ENCODE measurements at regions not wholly inside any gene's neighbourhood (a gene's known extent, or its start where the extent isn't known, plus 50 kb on each side); places are given as distances from the start of the nearest gene placed in this dataset.
A peak's percentile ranks its signal among the peaks of the same experiment; 100 is the strongest.

GRCh38 chr11:45554230-45554967 is 111.0 kb downstream of the CHST1 start:
- no peak for DNase-seq (ENCODE audit: low read depth, low spot score)

- DNase-seq (ENCODE audit: low read depth, low spot score): no peak
These were observed 112.0 kb downstream of the CHST1 start for GRCh38 chr11:45553383-45553936.

DNA sequence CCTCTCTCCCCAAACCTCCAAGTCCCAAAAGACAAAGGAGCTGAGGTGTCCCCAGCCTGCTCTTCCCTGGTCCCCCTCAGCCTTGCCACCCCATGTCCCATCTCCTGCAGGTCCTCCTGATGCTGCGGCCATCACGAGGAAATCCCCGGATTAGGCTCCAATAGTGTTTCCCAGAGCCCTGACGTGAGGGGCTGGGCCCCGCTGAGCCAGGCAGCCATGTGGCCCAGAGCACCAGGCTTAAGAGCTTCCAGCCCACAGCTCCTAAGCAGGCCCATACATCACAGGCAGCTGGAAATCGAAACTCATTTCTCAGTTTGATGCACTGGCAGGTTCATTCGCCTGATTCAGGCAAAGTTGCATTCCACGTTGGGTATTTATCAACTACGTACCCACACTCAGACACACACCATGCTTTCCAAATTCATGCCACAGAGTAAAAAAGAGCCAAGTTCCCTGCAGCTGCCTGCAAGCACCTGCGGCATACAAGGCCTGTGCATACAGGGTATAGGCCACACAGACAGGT is 114.2 kb downstream of the CHST1 start:
- no peak for DNase-seq (ENCODE audit: low read depth, low spot score)

GRCh38 chr11:45549257-45549656 is 116.2 kb downstream of the CHST1 start:
- DNase-seq (ENCODE audit: low read depth, low spot score): no peak

DNA sequence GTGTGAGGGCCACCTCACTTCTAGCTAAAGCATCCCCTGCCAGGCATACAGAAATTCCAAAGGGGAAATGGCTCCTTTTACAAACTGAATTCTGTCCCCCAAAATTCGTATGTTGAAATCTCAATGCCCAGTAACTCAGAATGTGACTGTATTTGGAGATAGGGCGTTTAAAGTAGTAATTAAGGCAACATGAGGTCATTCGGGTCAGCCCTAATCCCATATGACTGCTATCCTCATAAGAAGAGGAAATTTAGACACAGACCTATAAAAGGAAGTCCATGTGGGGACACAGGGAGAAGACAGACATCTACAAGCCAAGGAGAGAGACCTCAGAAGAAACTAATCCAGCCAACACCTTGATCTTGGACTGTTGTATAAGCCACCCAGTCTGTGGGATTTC is 119.1 kb downstream of the CHST1 start:
- no peak for DNase-seq (ENCODE audit: low read depth, low spot score)

GRCh38 chr11:45544826-45545225 is 120.6 kb downstream of the CHST1 start:
- no peak for DNase-seq (ENCODE audit: low read depth, low spot score)

GRCh38 chr11:45543808-45544422 is 121.5 kb downstream of the CHST1 start:
- DNase-seq (ENCODE audit: low read depth, low spot score): peak; percentile 41

DNA sequence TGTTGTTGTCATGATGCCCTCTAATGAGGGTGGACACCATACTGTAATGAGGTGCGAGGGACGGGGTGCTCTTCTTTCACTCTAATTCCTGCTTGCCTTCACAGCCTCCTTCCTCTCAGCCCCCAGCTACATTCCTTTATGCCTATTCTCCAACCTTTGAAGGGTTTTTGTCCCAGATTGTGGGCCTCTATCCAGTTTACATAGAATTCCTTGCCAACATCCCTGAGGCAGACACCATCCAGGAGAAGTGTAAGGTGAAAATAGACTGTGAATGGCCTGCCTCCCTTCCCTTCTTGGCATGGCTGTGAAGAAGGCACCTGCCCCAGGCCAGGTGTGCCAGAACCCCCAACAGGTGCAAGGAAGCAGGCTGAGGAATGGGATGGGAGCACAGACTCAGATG is 122.3 kb downstream of the CHST1 start:
- no peak for DNase-seq (ENCODE audit: low read depth, low spot score)

DNA sequence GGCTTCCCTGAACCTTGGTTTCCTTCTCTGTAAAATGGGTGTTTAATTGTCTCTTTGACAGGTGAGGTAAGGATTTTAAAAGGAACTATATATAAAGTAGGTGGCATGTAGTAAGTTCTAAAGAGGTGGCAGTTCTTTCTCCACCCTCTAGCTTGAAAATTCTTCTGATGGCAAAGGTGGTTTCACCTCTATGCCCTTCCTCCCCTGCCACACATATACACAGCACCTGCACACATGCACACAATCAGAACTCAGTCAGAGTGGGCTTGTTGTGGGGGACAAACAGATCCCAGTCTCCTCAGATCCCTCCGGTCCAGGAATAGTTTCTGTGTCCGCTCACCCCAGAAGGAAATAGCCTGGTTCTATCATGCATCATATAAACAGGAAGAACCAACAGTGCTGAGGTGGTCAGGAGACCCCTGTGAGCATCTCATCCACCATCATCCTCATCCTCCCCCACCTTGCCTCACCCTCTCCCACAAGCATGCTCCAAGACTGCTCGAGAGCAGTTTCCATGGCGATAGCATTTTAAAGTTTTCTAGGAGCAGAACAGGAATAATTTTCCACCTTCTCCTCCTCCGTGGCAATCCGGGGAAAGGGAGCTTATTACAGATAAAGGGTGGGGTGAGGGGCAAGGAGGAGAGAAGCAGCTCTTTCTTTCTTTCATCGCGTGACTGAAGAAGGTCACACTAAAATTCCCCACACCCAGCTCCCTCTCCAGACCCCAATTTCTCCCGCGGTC is 123.6 kb downstream of the CHST1 start:
- no peak for DNase-seq (ENCODE audit: low read depth, low spot score)

DNA sequence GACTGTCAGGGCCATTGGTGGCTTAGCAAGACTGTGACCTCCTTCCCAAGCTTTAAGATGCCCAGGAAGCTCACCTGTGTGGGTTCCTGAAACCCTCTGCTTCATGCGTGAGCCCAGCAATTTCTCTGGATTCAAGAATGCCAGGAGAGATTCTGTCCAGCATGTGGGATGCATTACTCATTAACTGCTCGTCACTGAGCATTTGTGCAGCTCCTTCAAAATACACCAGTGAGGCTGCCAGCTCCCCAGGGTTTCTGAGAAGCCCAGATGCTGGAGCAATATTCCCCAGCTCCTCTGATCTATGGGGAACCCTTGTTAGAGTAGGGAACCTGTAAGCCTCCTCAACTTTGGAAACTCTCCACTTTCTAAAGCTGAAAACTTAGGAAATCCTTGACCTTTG is 126.5 kb downstream of the CHST1 start:
- DNase-seq (ENCODE audit: low read depth, low spot score): no peak

GRCh38 chr11:45538363-45538762 is 127.1 kb downstream of the CHST1 start:
- DNase-seq (ENCODE audit: low read depth, low spot score): no peak

DNA sequence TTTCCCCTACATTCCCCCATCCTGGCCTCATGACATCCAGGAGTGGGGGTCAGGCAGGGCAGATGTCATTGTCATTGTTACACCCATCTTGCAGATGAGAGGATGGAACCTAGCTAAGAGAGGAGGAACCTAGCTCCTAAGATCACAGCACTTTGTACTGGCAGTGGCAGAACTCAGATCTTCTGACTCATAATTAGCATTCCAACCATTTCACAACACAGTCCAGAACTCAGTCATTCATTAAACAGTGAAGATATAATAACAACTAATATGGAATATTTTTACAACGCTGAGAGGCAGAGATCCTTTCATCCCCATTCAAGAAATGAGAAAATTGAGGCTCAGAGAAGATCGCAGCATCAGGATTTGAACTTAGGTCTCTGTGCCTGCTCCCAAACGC is 127.8 kb downstream of the CHST1 start:
- DNase-seq (ENCODE audit: low read depth, low spot score): no peak

- DNase-seq (ENCODE audit: low read depth, low spot score): no peak
These were observed 130.4 kb downstream of the CHST1 start for GRCh38 chr11:45535033-45535432.

- no peak for DNase-seq (ENCODE audit: low read depth, low spot score)
These were observed 131.3 kb downstream of the CHST1 start for GRCh38 chr11:45534132-45534531.

- DNase-seq (ENCODE audit: low read depth, low spot score): no peak
These were observed 132.9 kb downstream of the CHST1 start for GRCh38 chr11:45532546-45532945.

GRCh38 chr11:45530776-45531175 is 134.6 kb downstream of the CHST1 start:
- DNase-seq (ENCODE audit: low read depth, low spot score): no peak

DNA sequence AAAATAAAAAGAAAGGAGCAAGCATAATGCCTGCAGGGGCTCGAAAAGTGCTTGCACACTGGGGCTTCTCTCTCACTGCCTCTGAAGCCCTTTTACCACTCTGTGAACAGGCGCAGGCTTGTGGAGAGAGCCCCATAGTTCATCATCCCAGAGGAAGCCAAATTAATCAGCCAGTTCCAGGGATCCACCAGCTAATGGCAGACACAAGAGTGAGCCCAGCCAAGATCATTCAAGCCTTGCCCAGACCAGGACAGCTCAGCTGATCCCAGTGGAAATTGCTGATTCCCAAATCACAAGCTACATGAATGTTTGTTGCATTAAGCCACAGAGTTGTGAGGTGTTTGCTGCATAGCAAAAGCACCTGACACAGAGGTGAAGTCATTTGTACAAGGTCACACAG is 135.3 kb downstream of the CHST1 start:
- no peak for DNase-seq (ENCODE audit: low read depth, low spot score)

DNA sequence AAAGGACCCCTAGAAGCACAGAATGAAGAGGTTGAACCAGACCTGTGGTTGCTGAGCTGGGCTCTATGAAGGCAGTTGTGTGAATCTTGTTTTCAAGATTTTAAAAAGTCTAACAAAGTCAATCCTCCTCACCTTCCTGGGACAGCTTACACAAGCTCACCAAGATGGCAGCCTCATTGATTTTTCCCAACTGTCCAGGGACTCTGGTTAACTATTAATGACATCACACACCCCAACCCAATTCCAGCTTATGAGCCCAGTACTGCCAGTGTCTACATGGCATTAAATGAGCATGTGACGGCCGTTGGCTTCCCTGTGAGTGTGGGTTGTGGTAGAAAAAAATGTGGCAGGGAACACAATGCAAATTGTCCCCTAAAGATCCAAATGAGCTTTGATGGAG is 137.0 kb downstream of the CHST1 start:
- no peak for DNase-seq (ENCODE audit: low read depth, low spot score)

DNA sequence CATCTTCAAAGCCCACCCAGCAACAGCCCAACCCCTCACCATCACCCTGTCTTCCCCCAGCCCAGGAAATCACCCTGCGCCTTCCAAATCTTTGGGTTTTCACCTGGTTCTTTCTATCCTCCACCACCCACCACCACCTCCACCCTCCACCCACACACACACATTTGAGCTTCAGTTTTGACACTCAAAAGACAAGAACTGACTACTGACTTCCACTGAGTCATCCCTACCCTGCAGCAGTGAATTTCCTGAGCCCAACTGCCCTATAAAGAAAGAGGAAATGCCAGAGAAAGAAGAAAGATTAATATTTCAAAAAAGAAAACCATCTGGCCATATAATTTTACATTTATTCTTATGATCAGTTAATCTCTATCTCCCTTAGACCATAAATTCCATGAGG is 137.5 kb downstream of the CHST1 start:
- DNase-seq (ENCODE audit: low read depth, low spot score): no peak

- no peak for DNase-seq (ENCODE audit: low read depth, low spot score)
These were observed 140.0 kb downstream of the CHST1 start for GRCh38 chr11:45525393-45525792.

DNA sequence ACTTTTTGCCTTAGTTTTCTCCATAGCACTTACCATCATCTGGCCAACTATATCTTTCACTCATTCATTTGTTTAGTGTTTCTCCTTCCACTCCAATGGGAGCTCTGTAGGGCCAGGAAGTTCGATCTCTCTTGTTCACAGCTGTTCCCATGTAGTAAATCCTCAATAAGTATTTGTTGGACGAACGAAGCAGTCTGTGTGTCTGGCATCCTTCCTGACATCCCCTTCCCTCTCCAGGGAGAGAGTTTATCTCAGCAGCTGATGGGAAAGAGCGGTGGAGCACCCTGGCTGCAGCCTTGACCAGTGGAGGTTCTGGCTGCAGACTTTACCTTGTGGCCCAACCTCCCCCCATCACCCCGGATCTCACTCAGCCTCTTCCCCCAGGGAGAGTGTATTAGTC is 141.7 kb downstream of the CHST1 start:
- DNase-seq (ENCODE audit: low read depth, low spot score): no peak

DNA sequence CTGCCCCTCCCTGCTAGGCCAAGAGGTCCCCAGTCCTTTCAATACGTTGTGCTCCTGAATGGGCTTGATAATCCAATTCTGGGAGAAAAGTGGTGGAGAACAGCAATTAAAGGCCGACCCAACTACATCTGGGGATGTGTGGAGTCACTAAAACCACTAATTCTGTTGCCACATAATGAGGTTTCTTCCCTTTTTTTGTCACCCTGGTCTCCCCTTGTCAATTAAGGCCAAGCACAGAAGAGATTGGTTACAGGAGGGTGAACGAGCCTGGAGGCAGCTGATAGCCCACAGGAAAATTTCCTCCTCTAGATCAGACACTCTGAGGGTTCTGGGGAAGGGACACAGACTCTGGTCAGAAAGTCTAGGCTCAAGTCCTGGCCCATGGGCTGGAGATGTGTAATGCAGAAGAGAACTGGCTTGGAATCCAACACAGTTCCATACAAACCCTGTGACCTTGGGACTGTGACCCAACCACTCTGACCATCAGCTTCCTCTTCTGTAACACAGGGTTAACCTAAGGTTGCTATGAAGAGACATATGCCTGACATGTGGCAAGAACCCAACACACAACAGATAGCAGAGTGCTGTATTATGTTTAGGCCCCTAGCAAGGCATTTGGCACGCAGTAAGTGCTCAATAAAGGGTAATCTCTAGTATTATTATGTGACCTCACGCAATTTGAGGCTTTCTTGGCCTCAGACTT is 146.4 kb downstream of the CHST1 start:
- no peak for DNase-seq (ENCODE audit: low read depth, low spot score)

Measured in astrocyte of the hippocampus (primary cell).